Retinal pigment epithelial cell (primary cell): ENCODE measurements at regions not wholly inside any gene's neighbourhood (a gene's known extent, or its start where the extent isn't known, plus 50 kb on each side); places are given as distances from the start of the nearest gene placed in this dataset.

Experiments
- DNase-seq: peaks from one replicate; pipeline ENCODE4 v3.0.0-alpha.2; 2010; ENCODE audit warnings: low read depth
- H3K4me3 ChIP-seq: 2 replicates; pipeline ENCODE4 v1.5.1; 2011; ENCODE audit warnings: mild to moderate bottlenecking, low read length, control low read depth, moderate library complexity
- TF ChIP-seq, protein P1 (sequence below): conservative IDR thresholded peaks from 2 replicates; pipeline ENCODE4 v1.5.1; 2011; ENCODE audit warnings: low read depth, low read length, control low read depth, inconsistent platforms

DNA sequence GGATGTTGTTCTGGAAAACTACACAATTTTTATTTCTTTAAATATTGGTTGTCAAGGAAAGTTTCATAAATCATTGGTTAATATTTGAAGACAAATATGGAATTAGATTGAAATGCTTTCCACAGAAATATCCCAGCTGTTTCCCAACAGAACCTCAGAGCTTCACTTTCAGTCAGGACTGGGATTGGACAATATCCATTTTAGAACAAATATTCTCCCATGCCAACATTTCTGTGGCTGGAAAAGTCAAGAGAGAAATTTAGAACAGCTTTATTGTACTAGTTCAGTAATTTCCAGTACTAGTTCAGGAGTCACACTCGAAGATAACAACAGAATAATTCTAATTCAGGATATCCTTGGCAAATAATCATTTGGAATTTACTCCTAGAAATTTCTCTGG is 116.1 kb upstream of the TUT7 start:
- H3K4me3 ChIP-seq: no peak overlapping the region
- no peak for DNase-seq
- TF ChIP-seq, protein P1, sequence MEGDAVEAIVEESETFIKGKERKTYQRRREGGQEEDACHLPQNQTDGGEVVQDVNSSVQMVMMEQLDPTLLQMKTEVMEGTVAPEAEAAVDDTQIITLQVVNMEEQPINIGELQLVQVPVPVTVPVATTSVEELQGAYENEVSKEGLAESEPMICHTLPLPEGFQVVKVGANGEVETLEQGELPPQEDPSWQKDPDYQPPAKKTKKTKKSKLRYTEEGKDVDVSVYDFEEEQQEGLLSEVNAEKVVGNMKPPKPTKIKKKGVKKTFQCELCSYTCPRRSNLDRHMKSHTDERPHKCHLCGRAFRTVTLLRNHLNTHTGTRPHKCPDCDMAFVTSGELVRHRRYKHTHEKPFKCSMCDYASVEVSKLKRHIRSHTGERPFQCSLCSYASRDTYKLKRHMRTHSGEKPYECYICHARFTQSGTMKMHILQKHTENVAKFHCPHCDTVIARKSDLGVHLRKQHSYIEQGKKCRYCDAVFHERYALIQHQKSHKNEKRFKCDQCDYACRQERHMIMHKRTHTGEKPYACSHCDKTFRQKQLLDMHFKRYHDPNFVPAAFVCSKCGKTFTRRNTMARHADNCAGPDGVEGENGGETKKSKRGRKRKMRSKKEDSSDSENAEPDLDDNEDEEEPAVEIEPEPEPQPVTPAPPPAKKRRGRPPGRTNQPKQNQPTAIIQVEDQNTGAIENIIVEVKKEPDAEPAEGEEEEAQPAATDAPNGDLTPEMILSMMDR: no peak

DNA sequence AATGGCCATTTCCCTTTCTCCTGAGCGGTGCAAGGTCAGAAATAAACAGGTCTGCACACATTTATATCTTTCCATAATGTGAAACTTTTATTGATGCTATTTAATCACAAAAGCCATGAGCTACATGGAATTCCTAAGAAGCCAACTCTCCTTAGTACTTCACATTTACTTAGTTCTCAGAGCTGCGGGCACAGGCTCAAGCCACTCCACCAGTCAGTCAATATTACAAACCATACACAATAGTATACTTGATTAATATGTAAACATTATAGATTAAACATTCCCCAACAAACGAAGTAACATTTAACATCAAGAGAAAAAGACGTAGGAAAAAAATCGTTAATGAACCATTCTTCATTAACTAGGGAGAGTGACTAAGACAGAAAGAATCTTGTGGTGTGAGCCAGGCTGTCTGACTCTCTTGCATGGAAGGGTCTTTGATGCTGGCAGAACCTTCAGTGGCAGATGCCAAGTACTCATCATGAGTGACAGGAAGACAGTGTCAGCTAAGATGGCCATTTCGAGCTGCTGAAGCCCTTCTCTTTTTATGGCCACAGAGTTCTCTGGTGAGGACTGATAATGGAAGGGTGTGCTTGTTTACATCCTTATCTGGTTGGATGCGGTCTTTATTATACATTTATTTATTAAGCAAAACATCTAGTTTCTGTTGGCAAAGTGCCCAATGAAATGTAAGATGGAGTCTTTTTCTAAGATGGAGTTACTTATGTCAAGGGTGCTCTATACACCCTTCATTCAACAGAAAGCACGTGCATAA is 115.5 kb upstream of the TUT7 start:
- TF ChIP-seq, protein P1: no peak
- no peak for DNase-seq
- no peak overlapping the region for H3K4me3 ChIP-seq

DNA sequence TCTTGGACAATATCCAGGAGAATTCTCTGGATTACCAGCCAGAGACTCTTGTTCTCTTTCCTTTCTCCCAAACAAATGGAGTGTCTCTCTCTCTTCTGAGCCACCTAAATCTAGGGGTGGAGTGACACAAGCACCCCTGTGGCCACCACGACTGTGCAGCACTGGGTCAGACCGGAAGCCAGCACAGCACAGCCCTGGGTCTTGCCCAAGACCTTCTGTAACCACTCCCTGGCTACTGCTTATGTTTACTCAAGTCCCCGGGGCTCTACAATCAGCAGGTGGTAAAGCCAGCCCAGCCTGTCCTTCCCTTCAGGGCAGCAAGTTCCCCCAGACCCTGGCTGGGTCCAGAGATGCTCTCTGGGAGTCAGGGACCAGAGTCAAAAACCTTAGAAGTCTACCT is 110.0 kb upstream of the TUT7 start:
- no peak overlapping the region for H3K4me3 ChIP-seq
- no peak for DNase-seq
- TF ChIP-seq, protein P1: no peak

DNA sequence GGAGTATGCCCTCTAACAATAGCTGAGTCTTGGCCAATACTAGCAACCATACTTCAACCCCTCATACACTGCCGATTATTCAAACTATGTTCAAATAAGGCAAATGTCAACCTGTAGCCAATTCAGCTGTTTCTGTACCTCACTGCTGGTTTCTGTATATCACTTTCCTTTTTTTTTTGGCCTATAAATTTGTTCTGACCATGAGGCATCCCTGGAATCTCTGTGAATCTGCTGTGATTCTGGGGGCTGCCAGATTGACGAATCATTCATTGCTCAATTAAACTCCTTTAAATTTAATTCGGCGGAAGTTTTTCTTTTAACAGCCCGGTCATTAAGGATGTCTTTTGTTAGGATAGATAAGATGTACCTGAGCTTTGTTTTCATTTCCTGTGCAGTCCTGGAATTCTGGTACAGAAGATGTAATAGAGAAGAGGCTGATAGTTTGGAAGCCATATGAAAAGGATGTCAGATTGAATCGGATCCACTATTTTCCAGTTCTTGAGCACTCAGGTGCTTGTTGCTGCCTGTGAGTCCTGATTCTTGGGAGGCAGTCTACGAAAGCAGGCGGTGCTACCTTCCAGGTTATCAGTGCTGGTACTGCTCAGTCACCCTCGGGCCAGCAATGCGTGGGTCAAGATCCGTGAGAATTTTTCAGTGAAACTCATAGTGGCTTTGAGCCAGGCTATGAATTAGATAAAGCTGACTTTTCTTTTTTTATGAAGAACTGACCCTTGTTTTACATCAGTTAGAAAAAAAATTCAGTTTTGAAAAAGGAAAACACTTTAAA is 106.2 kb upstream of the TUT7 start:
- no peak for DNase-seq
- TF ChIP-seq, protein P1: no peak
- no peak overlapping the region for H3K4me3 ChIP-seq

DNA sequence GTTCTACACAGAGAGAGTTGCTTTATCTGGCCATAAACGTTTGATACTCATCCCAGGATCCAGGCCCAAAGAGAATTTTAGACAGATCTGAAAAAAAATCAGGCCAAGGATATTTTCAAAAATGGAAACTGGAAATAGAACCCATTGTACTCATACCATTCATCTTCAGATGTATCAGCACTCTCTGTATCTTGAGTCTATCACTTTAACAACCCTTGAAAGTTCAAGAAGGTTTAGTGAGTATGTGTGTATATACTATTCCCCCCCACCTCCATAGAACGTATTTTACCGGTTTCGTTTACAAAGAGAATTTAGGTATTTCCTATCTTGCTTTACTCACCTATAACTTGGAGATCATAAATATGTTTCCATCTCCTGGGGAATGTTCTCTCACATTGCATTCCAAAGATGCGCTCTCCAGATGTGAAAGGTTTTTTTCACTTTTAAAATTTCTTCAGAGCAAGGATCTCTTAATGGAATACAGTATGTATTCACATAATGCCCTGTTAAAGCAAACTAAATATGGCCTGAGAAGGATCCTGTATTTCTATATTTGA is 105.5 kb upstream of the TUT7 start:
- no peak overlapping the region for H3K4me3 ChIP-seq
- TF ChIP-seq, protein P1: no peak
- no peak for DNase-seq

DNA sequence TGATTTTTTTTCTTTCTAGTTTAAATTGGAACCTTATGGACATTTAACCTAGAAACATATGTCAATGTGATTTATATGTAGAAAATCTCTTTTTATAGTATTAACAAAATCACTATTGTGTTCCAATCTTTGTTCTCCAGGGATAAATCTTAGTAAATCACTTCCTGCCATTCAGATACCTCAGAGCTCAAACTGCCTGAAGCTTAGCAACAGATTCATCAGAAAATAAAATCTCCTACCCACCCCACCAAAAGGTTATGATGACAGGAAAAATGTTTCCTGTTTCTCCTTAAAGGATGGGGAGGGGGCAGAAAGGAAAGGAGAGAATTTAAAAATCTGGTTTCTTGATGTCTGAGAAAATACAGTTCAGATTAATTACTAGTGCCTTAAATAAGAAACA is 105.0 kb upstream of the TUT7 start:
- TF ChIP-seq, protein P1: no peak
- no peak overlapping the region for H3K4me3 ChIP-seq
- DNase-seq: no peak
